Stimulated activated naive CD8-positive, alpha-beta T cell treated with anti-CD3 and anti-CD28 coated beads, Interleukin-15, Interleukin-2, amounts not matched to agents 100 ng/mL and 50 ng/mL, for 24 hours (primary cell): ENCODE measurements at regions not wholly inside any gene's neighbourhood (a gene's known extent, or its start where the extent isn't known, plus 50 kb on each side); places are given as distances from the start of the nearest gene placed in this dataset.

Source experiments
- H3K27ac Mint-ChIP-seq: one replicate; pipeline ENCODE4 v1.8.0; 2021; ENCODE audit warnings: mild to moderate bottlenecking, mixed read lengths
- H3K27me3 Mint-ChIP-seq: one replicate; pipeline ENCODE4 v1.8.0; 2021; ENCODE audit warnings: mixed read lengths
- H3K36me3 Mint-ChIP-seq: one replicate; pipeline ENCODE4 v1.8.0; 2021; ENCODE audit warnings: low read depth, mixed read lengths
- H3K4me1 Mint-ChIP-seq: one replicate; pipeline ENCODE4 v1.8.0; 2021; ENCODE audit warnings: low read depth, mixed read lengths
- H3K4me3 Mint-ChIP-seq: one replicate; pipeline ENCODE4 v1.8.0; 2021; ENCODE audit warnings: mild to moderate bottlenecking, mixed read lengths
- H3K9me3 Mint-ChIP-seq: one replicate; pipeline ENCODE4 v1.8.0; 2021; ENCODE audit warnings: mixed read lengths

GRCh38 chr6:62615366-62616015 lies 329.5 kb upstream of the KHDRBS2 start:
- H3K27me3 Mint-ChIP-seq, result no peaks in the 10 kb centered on the region
- no peaks in the 10 kb centered on the region for H3K4me1 Mint-ChIP-seq
- no peak overlapping the region for H3K4me3 Mint-ChIP-seq
- no peak overlapping the region for H3K27ac Mint-ChIP-seq
- H3K9me3 Mint-ChIP-seq, result peaks cover 40% of the 10 kb centered on the region
- H3K36me3 Mint-ChIP-seq, result no peaks in the 10 kb centered on the region

GRCh38 chr6:62614442-62614841 lies 328.4 kb upstream of the KHDRBS2 start:
- Mint-ChIP-seq H3K27me3 (no peaks in the 10 kb centered on the region), H3K4me3 (no peak overlapping the region), H3K27ac (no peak overlapping the region), H3K9me3 (peaks cover 45% of the 10 kb centered on the region), H3K36me3 (no peaks in the 10 kb centered on the region), H3K4me1 (no peaks in the 10 kb centered on the region)

- Mint-ChIP-seq H3K27ac (no peak overlapping the region), H3K9me3 (peaks cover 50% of the 10 kb centered on the region)
Measured at GRCh38 chr6:62613928-62614327, 327.9 kb upstream of the KHDRBS2 start.

DNA sequence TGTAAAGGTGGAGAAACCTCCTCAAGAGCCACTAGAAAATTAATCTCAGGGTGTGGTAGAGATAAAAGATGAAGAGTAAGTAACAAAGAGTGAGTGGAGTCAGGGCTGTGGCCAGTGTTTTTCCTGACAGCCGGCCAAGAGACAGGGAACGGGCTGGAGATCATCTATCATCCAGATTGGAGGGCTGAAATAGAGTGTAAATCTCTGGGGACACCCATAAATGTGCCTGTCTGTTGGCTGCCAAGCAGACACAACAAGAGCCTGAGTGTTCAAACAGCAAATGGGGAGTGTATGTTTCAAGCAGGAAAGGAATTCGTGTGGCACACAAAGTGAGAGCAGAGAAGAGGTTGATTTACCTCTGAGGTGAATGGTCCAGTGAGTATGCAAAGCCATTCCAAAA lies 326.4 kb upstream of the KHDRBS2 start:
- peaks cover 39% of the 10 kb centered on the region for H3K9me3 Mint-ChIP-seq
- no peak overlapping the region for H3K4me3 Mint-ChIP-seq
- H3K27me3 Mint-ChIP-seq, result no peaks in the 10 kb centered on the region
- H3K4me1 Mint-ChIP-seq, result no peaks in the 10 kb centered on the region
- no peak overlapping the region for H3K27ac Mint-ChIP-seq
- no peaks in the 10 kb centered on the region for H3K36me3 Mint-ChIP-seq

More at GRCh38 chr6:62613928-62614327, 327.9 kb upstream of the KHDRBS2 start:
- no peaks in the 10 kb centered on the region for H3K27me3 Mint-ChIP-seq
- no peak overlapping the region for H3K4me3 Mint-ChIP-seq
- no peaks in the 10 kb centered on the region for H3K4me1 Mint-ChIP-seq
- no peaks in the 10 kb centered on the region for H3K36me3 Mint-ChIP-seq

GRCh38 chr6:62570372-62570771 lies 284.3 kb upstream of the KHDRBS2 start:
- Mint-ChIP-seq H3K27ac (no peak overlapping the region), H3K4me3 (no peak overlapping the region), H3K27me3 (no peaks in the 10 kb centered on the region), H3K4me1 (peaks cover 3% of the 10 kb centered on the region), H3K9me3 (peaks cover 10% of the 10 kb centered on the region), H3K36me3 (no peaks in the 10 kb centered on the region)

GRCh38 chr6:62541502-62541901 lies 255.5 kb upstream of the KHDRBS2 start:
- Mint-ChIP-seq H3K36me3 (no peaks in the 10 kb centered on the region), H3K4me1 (no peaks in the 10 kb centered on the region), H3K27me3 (no peaks in the 10 kb centered on the region), H3K9me3 (peaks cover 3% of the 10 kb centered on the region), H3K27ac (no peak overlapping the region), H3K4me3 (no peak overlapping the region)

DNA sequence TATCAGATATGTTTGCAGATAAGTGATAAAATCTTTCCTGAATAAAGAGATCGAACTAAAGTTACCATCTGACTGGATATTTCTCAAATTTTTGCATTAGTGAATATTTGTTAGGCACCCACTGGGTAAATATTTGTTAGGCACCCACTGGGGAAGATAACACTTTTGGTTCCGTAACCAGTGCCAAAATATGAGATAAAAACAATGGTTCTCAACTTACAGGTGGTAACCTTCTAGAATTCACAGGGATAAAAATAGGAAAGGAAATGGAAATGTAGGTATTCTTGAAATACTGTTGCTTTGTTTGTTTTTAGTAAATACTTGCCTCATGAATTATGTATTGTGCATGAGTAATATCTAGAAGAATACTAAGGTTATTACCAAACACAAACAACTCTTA lies 245.0 kb upstream of the KHDRBS2 start:
- no peak overlapping the region for H3K4me3 Mint-ChIP-seq
- H3K36me3 Mint-ChIP-seq, result no peaks in the 10 kb centered on the region
- no peaks in the 10 kb centered on the region for H3K27me3 Mint-ChIP-seq
- H3K4me1 Mint-ChIP-seq, result no peaks in the 10 kb centered on the region
- peaks cover 20% of the 10 kb centered on the region for H3K9me3 Mint-ChIP-seq
- H3K27ac Mint-ChIP-seq, result no peak overlapping the region

- Mint-ChIP-seq H3K27me3 (no peaks in the 10 kb centered on the region), H3K4me3 (no peak overlapping the region), H3K4me1 (no peaks in the 10 kb centered on the region), H3K9me3 (peaks cover 13% of the 10 kb centered on the region), H3K27ac (no peak overlapping the region), H3K36me3 (no peaks in the 10 kb centered on the region)
Measured at GRCh38 chr6:62528894-62529526, 243.0 kb upstream of the KHDRBS2 start.

DNA sequence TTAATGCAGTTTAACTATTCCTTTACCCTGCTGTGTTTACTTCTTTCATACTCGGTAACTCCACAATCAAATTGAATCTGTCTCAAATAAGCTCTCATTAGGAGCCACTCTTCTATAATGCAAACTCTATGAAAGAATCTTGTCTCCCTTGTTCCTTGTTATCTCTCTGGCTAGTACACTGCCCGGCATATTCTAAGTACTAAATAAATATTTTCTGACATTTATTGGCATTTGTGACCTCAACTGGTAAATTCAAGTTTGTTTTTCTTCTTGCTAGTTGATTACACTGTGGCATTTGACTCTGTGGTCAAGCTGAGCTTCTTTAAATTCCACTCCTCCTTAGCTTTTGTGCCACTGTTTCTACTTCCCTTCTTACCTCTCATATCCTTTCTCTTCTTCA lies 237.6 kb upstream of the KHDRBS2 start:
- H3K9me3 Mint-ChIP-seq, result peaks cover 9% of the 10 kb centered on the region
- H3K4me1 Mint-ChIP-seq, result no peaks in the 10 kb centered on the region
- H3K27ac Mint-ChIP-seq, result no peak overlapping the region
- H3K27me3 Mint-ChIP-seq, result no peaks in the 10 kb centered on the region
- H3K36me3 Mint-ChIP-seq, result no peaks in the 10 kb centered on the region
- H3K4me3 Mint-ChIP-seq, result no peak overlapping the region

- Mint-ChIP-seq H3K27me3 (no peaks in the 10 kb centered on the region), H3K36me3 (no peaks in the 10 kb centered on the region), H3K27ac (no peak overlapping the region), H3K9me3 (no peaks in the 10 kb centered on the region), H3K4me3 (no peak overlapping the region), H3K4me1 (peaks cover 5% of the 10 kb centered on the region)
Measured at GRCh38 chr6:62519574-62519973, 233.5 kb upstream of the KHDRBS2 start.

DNA sequence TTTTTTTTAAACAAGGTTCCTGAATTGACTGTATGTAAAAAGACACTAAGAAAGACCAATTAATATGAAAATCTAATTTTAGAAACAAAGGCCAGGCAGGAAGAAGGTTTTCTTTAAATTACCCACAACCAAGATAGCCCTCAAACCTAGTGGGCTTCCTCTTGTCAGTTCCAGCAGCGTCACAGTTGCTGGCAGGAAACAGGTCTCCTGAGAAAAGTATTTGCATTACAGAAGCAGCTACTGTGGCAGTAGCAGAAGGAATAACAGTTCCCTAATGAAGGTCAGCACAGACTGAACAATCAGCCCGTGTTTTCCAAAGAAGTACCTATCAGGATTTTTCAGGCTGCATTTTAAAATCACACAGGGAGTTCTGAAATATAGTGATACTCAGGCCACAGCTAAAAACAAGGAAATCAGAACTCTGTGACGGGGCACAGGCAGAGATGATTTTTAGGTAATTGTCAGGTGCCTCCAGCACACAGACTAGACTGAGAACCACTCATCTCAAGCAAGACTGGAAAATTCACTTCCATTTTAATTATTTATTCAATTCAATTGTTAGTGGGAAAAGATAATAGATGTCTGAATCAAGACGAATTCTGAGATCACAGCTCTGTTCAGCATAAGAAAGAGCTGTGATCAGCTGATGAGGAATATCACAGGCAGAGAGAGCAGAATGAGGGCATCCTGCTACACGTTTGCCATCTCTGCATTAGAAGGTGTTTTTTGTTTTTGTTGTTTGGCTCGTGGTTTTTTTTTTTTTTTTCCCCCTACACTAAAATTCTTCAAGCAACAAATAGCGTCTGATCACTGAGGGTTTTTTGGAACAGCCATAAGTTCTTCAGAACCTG lies 230.5 kb upstream of the KHDRBS2 start:
- H3K36me3 Mint-ChIP-seq, result no peaks in the 10 kb centered on the region

GRCh38 chr6:62492192-62492822 lies 206.3 kb upstream of the KHDRBS2 start:
- Mint-ChIP-seq H3K27me3 (no peaks in the 10 kb centered on the region), H3K9me3 (peaks cover 15% of the 10 kb centered on the region), H3K36me3 (no peaks in the 10 kb centered on the region), H3K4me1 (no peaks in the 10 kb centered on the region), H3K4me3 (no peak overlapping the region), H3K27ac (no peak overlapping the region)

More for the DNA sequence above, 230.5 kb upstream of the KHDRBS2 start:
- Mint-ChIP-seq H3K4me3 (no peak overlapping the region), H3K27me3 (no peaks in the 10 kb centered on the region), H3K4me1 (peaks cover 5% of the 10 kb centered on the region), H3K27ac (no peak overlapping the region), H3K9me3 (no peaks in the 10 kb centered on the region)

DNA sequence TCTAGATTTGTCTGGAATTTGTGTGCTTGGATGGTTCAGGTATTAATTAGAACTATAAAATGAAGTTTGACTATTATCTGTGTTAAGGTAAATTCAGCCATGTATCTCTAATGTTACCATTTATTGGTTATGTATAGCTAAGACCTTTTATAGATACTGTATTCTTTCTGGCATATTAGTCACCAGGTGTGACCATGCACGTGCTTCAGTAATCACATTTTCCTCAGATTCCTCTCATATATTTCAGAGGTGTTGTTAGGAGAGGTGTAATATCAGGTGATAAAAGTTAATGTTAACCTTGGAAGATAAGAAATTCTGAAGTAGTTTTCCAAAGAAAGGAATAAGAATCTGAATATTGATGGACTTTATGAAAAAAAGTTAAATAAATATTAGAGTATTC lies 194.5 kb upstream of the KHDRBS2 start:
- Mint-ChIP-seq H3K4me3 (no peak overlapping the region), H3K27ac (no peak overlapping the region), H3K36me3 (no peaks in the 10 kb centered on the region), H3K4me1 (no peaks in the 10 kb centered on the region), H3K9me3 (no peaks in the 10 kb centered on the region), H3K27me3 (no peaks in the 10 kb centered on the region)

- Mint-ChIP-seq H3K4me1 (no peaks in the 10 kb centered on the region), H3K9me3 (no peaks in the 10 kb centered on the region), H3K4me3 (no peak overlapping the region), H3K27me3 (no peaks in the 10 kb centered on the region), H3K36me3 (no peaks in the 10 kb centered on the region), H3K27ac (no peak overlapping the region)
Measured at GRCh38 chr6:62479697-62480220, 193.7 kb upstream of the KHDRBS2 start.

DNA sequence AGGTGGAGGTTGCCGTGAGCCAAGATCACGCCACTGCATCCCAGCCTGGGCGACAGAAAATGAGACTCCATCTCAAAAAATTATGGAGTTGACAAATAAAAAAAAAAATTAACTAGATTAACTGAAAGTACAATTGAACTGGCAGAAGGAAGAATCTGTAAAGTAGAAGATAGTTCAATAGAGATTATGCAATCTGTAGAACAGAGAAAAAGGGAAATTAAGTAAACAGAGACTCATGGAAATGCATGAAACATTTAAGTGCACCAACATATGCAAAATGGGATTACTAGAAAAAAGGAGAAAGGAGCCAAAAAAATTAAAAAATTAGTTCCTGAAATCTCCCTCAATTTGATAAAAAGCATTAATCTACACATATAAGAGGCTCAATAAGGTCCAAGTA lies 188.8 kb upstream of the KHDRBS2 start:
- no peaks in the 10 kb centered on the region for H3K4me1 Mint-ChIP-seq
- H3K4me3 Mint-ChIP-seq, result no peak overlapping the region
- H3K27ac Mint-ChIP-seq, result no peak overlapping the region
- no peaks in the 10 kb centered on the region for H3K36me3 Mint-ChIP-seq
- H3K9me3 Mint-ChIP-seq, result no peaks in the 10 kb centered on the region
- no peaks in the 10 kb centered on the region for H3K27me3 Mint-ChIP-seq
